ENCODE measurements at regions not wholly inside any gene's neighbourhood (a gene's known extent, or its start where the extent isn't known, plus 50 kb on each side); places are given as distances from the start of the nearest gene placed in this dataset.

DNA sequence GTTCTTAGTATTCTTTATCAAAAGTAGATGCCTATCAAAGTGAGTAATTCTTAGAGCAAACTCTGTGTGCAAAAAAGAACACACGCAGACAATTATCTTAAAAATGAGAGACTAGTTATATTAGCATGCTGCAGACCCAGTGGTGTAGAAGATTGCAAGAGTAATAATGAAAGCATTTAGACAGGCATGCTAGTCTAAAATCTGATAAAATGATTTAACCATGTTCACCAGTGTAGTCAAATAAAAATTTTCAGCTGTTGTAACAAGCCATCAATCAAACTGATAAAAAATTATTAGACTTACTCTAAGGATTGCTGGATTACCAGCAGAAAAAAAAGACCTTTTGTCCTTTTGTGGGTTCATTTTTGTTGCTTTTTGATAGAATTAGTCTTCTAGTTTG, 241.9 kb upstream of the TLE4 start:
- TF ChIP-seq, protein P1, sequence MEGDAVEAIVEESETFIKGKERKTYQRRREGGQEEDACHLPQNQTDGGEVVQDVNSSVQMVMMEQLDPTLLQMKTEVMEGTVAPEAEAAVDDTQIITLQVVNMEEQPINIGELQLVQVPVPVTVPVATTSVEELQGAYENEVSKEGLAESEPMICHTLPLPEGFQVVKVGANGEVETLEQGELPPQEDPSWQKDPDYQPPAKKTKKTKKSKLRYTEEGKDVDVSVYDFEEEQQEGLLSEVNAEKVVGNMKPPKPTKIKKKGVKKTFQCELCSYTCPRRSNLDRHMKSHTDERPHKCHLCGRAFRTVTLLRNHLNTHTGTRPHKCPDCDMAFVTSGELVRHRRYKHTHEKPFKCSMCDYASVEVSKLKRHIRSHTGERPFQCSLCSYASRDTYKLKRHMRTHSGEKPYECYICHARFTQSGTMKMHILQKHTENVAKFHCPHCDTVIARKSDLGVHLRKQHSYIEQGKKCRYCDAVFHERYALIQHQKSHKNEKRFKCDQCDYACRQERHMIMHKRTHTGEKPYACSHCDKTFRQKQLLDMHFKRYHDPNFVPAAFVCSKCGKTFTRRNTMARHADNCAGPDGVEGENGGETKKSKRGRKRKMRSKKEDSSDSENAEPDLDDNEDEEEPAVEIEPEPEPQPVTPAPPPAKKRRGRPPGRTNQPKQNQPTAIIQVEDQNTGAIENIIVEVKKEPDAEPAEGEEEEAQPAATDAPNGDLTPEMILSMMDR (IDR thresholded peaks at IDR 0.05; ENCODE audit: control extremely low read depth in 1 of 3, insufficient read depth in 1 of 3, low read depth in 1 of 3, low read length in 3 of 3), result no peak
- TF ChIP-seq EGR1 (IDR thresholded peaks at IDR 0.05; ENCODE audit: borderline replicate concordance, low read depth, low read length) (no peak), MAFK (IDR thresholded peaks at IDR 0.05; ENCODE audit: low read depth, low read length) (no peak), EP300 (IDR thresholded peaks at IDR 0.05; ENCODE audit: borderline replicate concordance in 1 of 2, low read depth in 2 of 2, low read length in 2 of 2) (no peak), CHD2 (IDR thresholded peaks at IDR 0.05; ENCODE audit: low read length) (no peak), SIN3A (conservative IDR thresholded peaks at IDR 0.05 in 1 of 2, IDR thresholded peaks at IDR 0.05 in 1 of 2; ENCODE audit: low read depth in 1 of 2, low read length in 2 of 2) (no peak), TCF12 (IDR thresholded peaks at IDR 0.05; ENCODE audit: low read depth, low read length) (no peak), EZH2 (IDR thresholded peaks at IDR 0.05; ENCODE audit: low read depth, low read length, severe bottlenecking) (no peak), PHF8 (conservative IDR thresholded peaks at IDR 0.05; ENCODE audit: low read depth, low read length) (no peak), POLR2AphosphoS5 (IDR thresholded peaks at IDR 0.05; ENCODE audit: low read depth, low read length) (no peak)
